ENCODE measurements at regions not wholly inside any gene's neighbourhood (a gene's known extent, or its start where the extent isn't known, plus 50 kb on each side); places are given as distances from the start of the nearest gene placed in this dataset.

- Histone ChIP-seq H3K27me3 (ENCODE audit: insufficient read depth in 3 of 3, low read length in 2 of 3) (no peaks in the 10 kb centered on the region), H3K4me1 (no peaks in the 10 kb centered on the region), H3K27ac (no peak overlapping the region), H3K9me3 (no peaks in the 10 kb centered on the region), H3K4me3 (no peak overlapping the region), H3K36me3 (ENCODE audit: insufficient read depth in 1 of 2, low read depth in 1 of 2) (no peaks in the 10 kb centered on the region)
- no peak for TF ChIP-seq CTCF (IDR thresholded peaks at IDR 0.05)
- intact Hi-C loops (cut with DNase I): no loop called here
- WGBS, 3 donors: 40 to 50% (median 48%) methylated on average over 1 of the region's 1 CpG
- ATAC-seq (no peak), DNase-seq (no peak)
Observed at GRCh38 chr3:153094386-153094785, 67.6 kb upstream of the RAP2B start.

GRCh38 chr3:153095441-153095840 lies 66.6 kb upstream of the RAP2B start:
- Histone ChIP-seq H3K4me1 (no peaks in the 10 kb centered on the region), H3K4me3 (no peak overlapping the region), H3K36me3 (ENCODE audit: insufficient read depth in 1 of 2, low read depth in 1 of 2) (no peaks in the 10 kb centered on the region), H3K27me3 (ENCODE audit: insufficient read depth in 3 of 3, low read length in 2 of 3) (no peaks in the 10 kb centered on the region), H3K9me3 (no peaks in the 10 kb centered on the region), H3K27ac (no peak overlapping the region)
- WGBS, 3 donors: 84 to 100% (median 100%) methylated on average over 1 of the region's 1 CpG
- intact Hi-C loops (cut with DNase I): no loop called here
- TF ChIP-seq CTCF (IDR thresholded peaks at IDR 0.05): no peak
- DNase-seq: no peak
- ATAC-seq: no peak

- H3K4me3 ChIP-seq: no peak overlapping the region
- DNase-seq: no peak
- H3K27me3 ChIP-seq (ENCODE audit: insufficient read depth in 3 of 3, low read length in 2 of 3): no peaks in the 10 kb centered on the region
- H3K4me1 ChIP-seq: no peaks in the 10 kb centered on the region
- H3K9me3 ChIP-seq: no peaks in the 10 kb centered on the region
- intact Hi-C loops (cut with DNase I): no loop called here
- no peak overlapping the region for H3K27ac ChIP-seq
- WGBS, 3 donors: 76 to 79% (median 77%) methylated on average over 7 of the region's 7 CpGs
- H3K36me3 ChIP-seq (ENCODE audit: insufficient read depth in 1 of 2, low read depth in 1 of 2): no peaks in the 10 kb centered on the region
- no peak for ATAC-seq
- TF ChIP-seq CTCF (IDR thresholded peaks at IDR 0.05): no peak
Observed at GRCh38 chr3:153096731-153097131, 65.3 kb upstream of the RAP2B start.

GRCh38 chr3:153097213-153097612 lies 64.8 kb upstream of the RAP2B start:
- intact Hi-C loops (cut with DNase I): no loop called here
- no peaks in the 10 kb centered on the region for H3K36me3 ChIP-seq (ENCODE audit: insufficient read depth in 1 of 2, low read depth in 1 of 2)
- no peaks in the 10 kb centered on the region for H3K27me3 ChIP-seq (ENCODE audit: insufficient read depth in 3 of 3, low read length in 2 of 3)
- no peaks in the 10 kb centered on the region for H3K4me1 ChIP-seq
- H3K27ac ChIP-seq: no peak overlapping the region
- no peak for DNase-seq
- no peak for ATAC-seq
- no peak for TF ChIP-seq CTCF (IDR thresholded peaks at IDR 0.05)
- no peak overlapping the region for H3K4me3 ChIP-seq
- H3K9me3 ChIP-seq: no peaks in the 10 kb centered on the region

GRCh38 chr3:153099131-153099530 lies 62.9 kb upstream of the RAP2B start:
- no peak for TF ChIP-seq CTCF (IDR thresholded peaks at IDR 0.05)
- H3K27ac ChIP-seq: no peak overlapping the region
- ATAC-seq: no peak
- H3K4me1 ChIP-seq: no peaks in the 10 kb centered on the region
- intact Hi-C loops (cut with DNase I): no loop called here
- no peaks in the 10 kb centered on the region for H3K9me3 ChIP-seq
- 89 to 93% (median 92%) methylated on average over 9 of the region's 9 CpGs for WGBS, 3 donors
- no peak for DNase-seq
- no peaks in the 10 kb centered on the region for H3K27me3 ChIP-seq (ENCODE audit: insufficient read depth in 3 of 3, low read length in 2 of 3)
- H3K36me3 ChIP-seq (ENCODE audit: insufficient read depth in 1 of 2, low read depth in 1 of 2): no peaks in the 10 kb centered on the region
- no peak overlapping the region for H3K4me3 ChIP-seq

Measured in psoas muscle (tissue), 7 donors.